IMR-90 (cell line): ENCODE measurements at regions not wholly inside any gene's neighbourhood (a gene's known extent, or its start where the extent isn't known, plus 50 kb on each side); places are given as distances from the start of the nearest gene placed in this dataset.

Source experiments
- ATAC-seq: fragments of 200-7000 bp; cut with Tn5 transposase; 2 replicates; pipeline ENCODE4 v1.9.1; 2020; ENCODE audit warnings: low read depth, mild to moderate bottlenecking, moderate library complexity
- BruUV-seq: library from RNA; stranded (reverse); fragments of 400-500 nt; replicated peaks from 2 replicates; lab custom pipeline; 2021; lab: Mats Ljungman, UMichigan
- CTCF ChIA-PET: fragments of 300-600 bp; formaldehyde crosslinking; extraction: SDS; loops from one replicate; lab custom pipeline; 2021; ENCODE audit warnings: antibody characterized with exemption; lab: Yijun Ruan, JAX
- POLR2A ChIA-PET: fragments of 300-600 bp; sonication (Branson Sonifier 250); formaldehyde crosslinking; loops from one replicate; lab custom pipeline; 2022; ENCODE audit warnings: antibody characterized with exemption; ENCODE audit not compliant: unreplicated experiment; lab: Charles Lee
- DNase-seq: peaks from one replicate; pipeline ENCODE4 v3.0.0; 2013
- H2AFZ ChIP-seq: replicated peaks from 2 replicates; pipeline ENCODE3; 2013; ENCODE audit warnings: low read length, mild to moderate bottlenecking; ENCODE audit not compliant: poor library complexity
- H2AK5ac ChIP-seq: 2 replicates; pipeline ENCODE4 v1.6.1; 2013; ENCODE audit warnings: low read depth, low read length, inconsistent platforms
- H2AK9ac ChIP-seq: replicated peaks from 2 replicates; pipeline ENCODE3; 2013; ENCODE audit warnings: mild to moderate bottlenecking, low read depth, low read length, moderate library complexity; ENCODE audit not compliant: poor library complexity
- H2BK120ac ChIP-seq: 2 replicates; pipeline ENCODE4 v1.6.1; 2013; ENCODE audit warnings: low read depth, low read length, inconsistent platforms
- H2BK15ac ChIP-seq: 3 replicates; pipeline ENCODE4 v1.6.1; 2013; ENCODE audit warnings: low read depth, low read length, inconsistent platforms
- H2BK20ac ChIP-seq: 2 replicates; pipeline ENCODE4 v1.6.1; 2013; ENCODE audit warnings: low read depth, mild to moderate bottlenecking, inconsistent platforms, low read length, moderate library complexity
- H2BK5ac ChIP-seq: 2 replicates; pipeline ENCODE4 v1.6.1; 2013; ENCODE audit warnings: mild to moderate bottlenecking, low read depth, low read length, inconsistent platforms; ENCODE audit not compliant: poor library complexity, severe bottlenecking
- H3K14ac ChIP-seq: replicated peaks from 2 replicates; pipeline ENCODE4 v1.6.1; 2013; ENCODE audit warnings: low read depth, low read length, inconsistent platforms
- H3K18ac ChIP-seq: 2 replicates; pipeline ENCODE4 v1.6.1; 2013; ENCODE audit warnings: low read depth, low read length, control low read depth
- H3K23ac ChIP-seq: 2 replicates; pipeline ENCODE4 v1.6.1; 2013; ENCODE audit warnings: low read depth, low read length, inconsistent platforms
- H3K27ac ChIP-seq: 2 replicates; pipeline ENCODE4 v1.5.1; 2013; ENCODE audit warnings: mild to moderate bottlenecking, control low read depth, low read length; ENCODE audit not compliant: insufficient read depth
- H3K27me3 ChIP-seq: 2 replicates; pipeline ENCODE4 v1.6.1; 2013; ENCODE audit warnings: low read length; ENCODE audit not compliant: control insufficient read depth, insufficient read depth
- H3K36me3 ChIP-seq: 2 replicates; pipeline ENCODE4 v1.6.1; 2013; ENCODE audit warnings: low read length, mixed read lengths; ENCODE audit not compliant: control insufficient read depth, insufficient read depth
- H3K4ac ChIP-seq: 2 replicates; pipeline ENCODE4 v1.6.1; 2013; ENCODE audit warnings: low read depth, low read length, inconsistent platforms
- H3K4me1 ChIP-seq: 2 replicates; pipeline ENCODE4 v1.6.1; 2013; ENCODE audit warnings: low read length, mixed read lengths; ENCODE audit not compliant: control insufficient read depth, insufficient read depth
- H3K4me2 ChIP-seq: 2 replicates; pipeline ENCODE4 v1.6.1; 2013; ENCODE audit warnings: low read depth, mild to moderate bottlenecking, control low read depth, low read length, moderate library complexity
- H3K4me3 ChIP-seq: 2 replicates; pipeline ENCODE4 v1.5.1; 2013; ENCODE audit warnings: low read depth, mild to moderate bottlenecking, control low read depth, low read length, moderate library complexity; ENCODE audit not compliant: insufficient read depth
- H3K56ac ChIP-seq: 2 replicates; pipeline ENCODE4 v1.6.1; 2013; ENCODE audit warnings: low read length, inconsistent platforms; ENCODE audit not compliant: insufficient read depth; ENCODE audit errors: extremely low read depth
- H3K79me1 ChIP-seq, 2 experiments: 2 replicates each; pipeline ENCODE4 v1.6.1; 2013; ENCODE audit warnings: low read length in 2 of 2, inconsistent platforms in 1 of 2, low read depth in 1 of 2
- H3K9ac ChIP-seq: 2 replicates; pipeline ENCODE4 v1.6.1; 2013; ENCODE audit warnings: low read depth, low read length, control low read depth
- H3K9me1 ChIP-seq: 2 replicates; pipeline ENCODE4 v1.6.1; 2013; ENCODE audit warnings: low read length, inconsistent platforms; ENCODE audit not compliant: insufficient read depth
- H3K9me3 ChIP-seq: 2 replicates; pipeline ENCODE4 v1.6.1; 2013; ENCODE audit warnings: low read length; ENCODE audit not compliant: control insufficient read depth, insufficient read depth
- H4K20me1 ChIP-seq: 2 replicates; pipeline ENCODE4 v1.6.1; 2013; ENCODE audit warnings: low read length, inconsistent platforms; ENCODE audit not compliant: insufficient read depth
- H4K5ac ChIP-seq: 2 replicates; pipeline ENCODE4 v1.6.1; 2013; ENCODE audit warnings: mild to moderate bottlenecking, low read depth, low read length, control low read depth
- H4K8ac ChIP-seq, 2 experiments: 2 replicates each; pipeline ENCODE4 v1.6.1; 2013; ENCODE audit warnings: low read depth in 2 of 2, low read length in 2 of 2, control low read depth in 1 of 2, inconsistent platforms in 1 of 2
- H4K91ac ChIP-seq: 2 replicates; pipeline ENCODE4 v1.6.1; 2013; ENCODE audit warnings: low read depth, low read length, inconsistent platforms; ENCODE audit not compliant: insufficient read depth
- CTCF ChIP-seq: conservative IDR thresholded peaks from 2 replicates; pipeline ENCODE4 v1.5.1; 2012; ENCODE audit warnings: mild to moderate bottlenecking, low read depth, low read length, improper control_type of control experiment
- MAFK ChIP-seq: IDR thresholded peaks from 2 replicates; pipeline ENCODE4 v1.6.1; 2012; ENCODE audit warnings: low read depth, low read length, improper control_type of control experiment
- dilution Hi-C: fragments of 300-500 bp; cut with HindIII; formaldehyde crosslinking; loops from one replicate; pipeline ENCODE4 v1.14.3; 2018; ENCODE audit warnings: low sequenced_read_pairs; ENCODE audit not compliant: unreplicated experiment
- in situ Hi-C: fragments of 300-500 bp; cut with MboI; formaldehyde crosslinking; loops from 3 replicates; pipeline ENCODE4 v1.14.3; 2019; ENCODE audit warnings: low sequenced_read_pairs, inconsistent platforms, mixed read lengths
- intact Hi-C: fragments of 100-400 bp; cut with micrococcal nuclease; formaldehyde crosslinking; loops from 2 replicates; pipeline ENCODE4 v1.10.0; 2022

- Histone ChIP-seq H3K4me3 (no peak overlapping the region), H3K56ac (no peak overlapping the region), H2BK15ac (no peak overlapping the region), H3K14ac (no peak overlapping the region), H4K20me1 (no peaks in the 10 kb centered on the region), H2AK9ac (no peak overlapping the region), H4K91ac (no peak overlapping the region), H3K27ac (no peak overlapping the region), H4K8ac (no peak overlapping the region), H3K4ac (no peak overlapping the region), H2BK20ac (no peak overlapping the region), H4K5ac (no peak overlapping the region), H3K9ac (no peak overlapping the region), H2AK5ac (no peak overlapping the region), H3K36me3 (no peaks in the 10 kb centered on the region), H3K4me1 (no peaks in the 10 kb centered on the region), H3K9me3 (no peaks in the 10 kb centered on the region), H3K18ac (no peak overlapping the region), H3K23ac (no peak overlapping the region), H2BK5ac (no peak overlapping the region), H2AFZ (no peak overlapping the region), H3K4me2 (no peak overlapping the region), H3K27me3 (no peaks in the 10 kb centered on the region), H3K9me1 (no peaks in the 10 kb centered on the region), H2BK120ac (no peak overlapping the region), H3K79me1 (no peaks in the 10 kb centered on the region)
- dilution Hi-C loops, result no loop called here
- intact Hi-C loops, result no loop called here
- in situ Hi-C loops, result no loop called here
- CTCF ChIA-PET, result no interaction called here
- POLR2A ChIA-PET, result no interaction called here
- ATAC-seq, result no peak
- DNase-seq, result no peak
- no peak for TF ChIP-seq CTCF
- TF ChIP-seq MAFK, result peak; percentile 44
- BruUV-seq, result no TSS peak
These were observed 207.8 kb downstream of the CXXC4 start for GRCh38 chr4:104286867-104287266.
